Stimulated activated CD4-positive, alpha-beta T cell treated with anti-CD3 and anti-CD28 coated beads, Interleukin-1b, Interleukin-23, amount 100 ng/mL, for 48 hours (primary cell): ENCODE measurements at regions not wholly inside any gene's neighbourhood (a gene's known extent, or its start where the extent isn't known, plus 50 kb on each side); places are given as distances from the start of the nearest gene placed in this dataset.

ENCODE experiments used
- DNase-seq: peaks from one replicate; pipeline ENCODE4 v3.0.0-alpha.2; 2020

DNA sequence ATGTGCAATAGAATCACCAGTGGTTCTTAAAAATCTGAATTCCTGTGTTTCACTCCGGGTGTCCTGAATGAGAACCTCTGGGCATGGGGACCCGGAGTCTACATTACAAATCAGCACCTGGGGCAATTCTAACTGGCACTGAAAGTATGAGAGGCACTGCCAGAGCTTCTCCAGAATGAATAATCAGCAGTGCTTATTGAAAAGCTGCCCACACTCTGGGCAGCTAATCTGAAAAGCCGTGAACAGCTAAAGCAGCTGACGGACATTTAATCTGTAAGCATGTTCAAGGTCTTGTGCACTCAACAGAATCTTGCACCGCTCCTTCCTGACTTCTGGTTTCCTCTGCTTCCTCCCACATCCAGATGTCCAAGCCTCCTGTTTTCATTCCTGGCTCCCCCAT, 113.3 kb upstream of the KIF5B start:
- DNase-seq: no peak

DNA sequence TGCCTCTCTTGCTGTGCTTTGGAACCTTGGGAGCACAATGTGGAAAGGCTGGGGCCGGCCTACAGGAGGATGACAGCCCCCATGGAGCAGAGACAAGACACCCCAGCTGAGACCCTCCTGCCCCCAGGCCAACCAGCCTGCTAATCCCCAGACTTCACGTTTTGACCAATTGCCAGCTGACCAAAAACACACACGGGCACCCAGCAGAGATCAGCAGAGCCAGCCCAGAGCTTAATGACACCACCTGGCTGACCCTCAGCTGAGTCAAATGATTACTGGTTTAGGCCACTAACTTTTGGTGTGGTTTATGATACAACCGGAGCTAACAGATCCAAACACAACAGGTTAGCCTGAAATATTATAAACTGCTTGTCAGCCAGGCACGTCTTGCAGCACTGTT, 111.2 kb upstream of the KIF5B start:
- no peak for DNase-seq

DNA sequence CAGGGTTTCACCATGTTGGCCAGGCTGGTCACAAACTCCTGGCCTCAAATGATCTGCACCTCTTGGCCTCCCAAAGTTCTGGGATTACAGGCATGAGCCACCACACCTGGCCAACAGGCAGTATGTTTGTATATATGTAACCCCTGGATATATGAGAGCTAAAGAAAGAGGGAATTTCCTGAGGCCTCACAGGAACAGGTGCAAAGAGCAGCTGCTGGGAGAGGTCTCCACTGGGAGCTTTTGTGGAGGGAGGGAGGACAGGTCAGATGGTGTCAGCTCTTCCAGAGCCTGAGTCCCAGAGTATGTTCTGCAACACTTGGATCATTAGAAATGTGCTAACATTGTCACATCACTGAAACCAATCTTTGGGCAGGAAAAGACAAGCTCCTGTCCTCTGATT, 110.1 kb upstream of the KIF5B start:
- no peak for DNase-seq

DNA sequence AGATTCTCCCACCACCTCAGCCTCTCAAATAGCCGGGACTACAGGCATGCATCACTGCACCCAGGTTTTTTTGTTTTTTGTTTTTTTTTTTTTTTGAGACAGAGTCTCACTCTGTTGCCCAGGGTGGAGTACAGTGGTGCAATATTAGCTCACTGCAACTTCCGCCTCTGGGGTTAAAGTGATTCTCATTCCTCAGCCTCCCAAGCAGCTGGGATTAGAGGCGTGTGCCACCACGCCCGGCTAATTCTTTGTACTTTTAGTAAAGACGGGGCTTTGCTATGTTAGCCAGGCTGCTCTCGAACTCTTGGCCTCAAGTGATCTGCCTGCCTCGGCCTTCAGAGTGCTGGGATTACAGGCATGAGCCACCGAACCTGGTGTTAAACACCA, 107.5 kb upstream of the KIF5B start:
- no peak for DNase-seq

DNA sequence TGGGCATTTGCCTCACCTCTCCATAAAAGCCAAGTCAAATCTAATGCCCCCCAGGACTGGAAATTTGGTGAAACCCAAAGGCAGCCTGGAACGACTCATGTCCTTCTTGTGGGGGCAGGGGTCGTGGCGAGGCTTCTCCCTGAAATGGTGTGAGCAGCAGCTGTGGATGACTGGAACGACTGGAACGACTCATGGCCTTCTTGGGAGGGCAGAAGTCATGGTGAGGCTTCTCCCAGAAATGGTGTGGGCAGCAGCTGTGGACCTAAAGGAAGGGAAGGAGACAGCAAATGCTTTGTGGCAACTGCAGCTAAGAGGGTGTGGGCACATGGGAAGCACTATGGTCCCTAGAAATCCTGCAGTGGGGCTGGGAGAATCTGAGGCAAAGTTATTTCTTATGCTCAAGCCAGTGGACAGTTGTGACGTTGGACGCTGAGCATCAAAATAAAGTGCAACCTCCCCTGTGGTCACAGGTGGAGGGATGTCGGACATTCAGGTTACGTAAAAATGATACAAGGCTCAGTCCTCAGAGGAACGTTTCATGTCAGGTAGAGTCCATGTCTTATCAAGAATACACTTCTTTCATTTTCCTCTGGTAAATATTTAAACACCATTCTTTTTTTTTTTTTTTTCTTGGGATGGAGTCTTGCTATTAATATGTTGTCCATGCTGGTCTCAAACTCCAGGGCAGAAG, 107.0 kb upstream of the KIF5B start:
- no peak for DNase-seq

DNA sequence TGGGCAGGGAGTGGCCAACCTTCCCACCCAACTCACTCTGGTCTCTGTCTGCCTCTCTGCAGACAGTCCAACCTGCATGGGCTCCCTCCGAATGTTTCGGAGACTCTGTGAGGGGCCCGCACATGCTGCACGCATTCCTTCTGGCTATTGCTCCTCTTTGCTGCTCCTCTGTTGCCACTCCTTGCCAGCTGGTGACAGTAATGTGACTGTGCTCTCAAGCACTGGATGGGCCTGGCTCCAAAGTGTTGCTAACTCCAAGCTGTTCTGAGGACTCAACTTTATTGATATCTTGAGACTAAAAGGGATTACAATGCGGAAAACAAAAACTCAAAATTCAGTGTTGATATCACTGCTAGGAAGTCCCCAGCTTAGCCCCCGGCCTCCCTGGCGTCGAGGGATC, 105.4 kb upstream of the KIF5B start:
- DNase-seq: no peak

DNA sequence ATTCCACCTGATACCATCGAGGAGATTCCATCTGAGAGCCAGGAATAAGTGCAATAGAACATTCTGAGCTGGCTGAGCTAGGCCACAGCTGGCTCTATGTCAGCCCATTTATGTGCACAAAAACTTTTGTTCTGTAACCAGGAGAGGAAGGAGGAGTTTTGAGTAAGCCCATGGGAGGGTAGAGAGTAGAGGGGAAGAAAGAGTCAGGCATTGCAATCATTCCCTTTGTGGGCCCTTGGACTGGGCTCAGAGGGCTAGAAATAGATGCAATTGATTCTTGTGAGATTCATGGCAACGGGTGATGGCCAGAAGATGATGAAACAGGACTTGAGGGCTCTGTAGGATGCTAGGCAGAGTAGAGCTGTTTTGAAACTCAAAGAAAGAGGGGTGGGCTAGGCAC, 104.6 kb upstream of the KIF5B start:
- DNase-seq: no peak

DNA sequence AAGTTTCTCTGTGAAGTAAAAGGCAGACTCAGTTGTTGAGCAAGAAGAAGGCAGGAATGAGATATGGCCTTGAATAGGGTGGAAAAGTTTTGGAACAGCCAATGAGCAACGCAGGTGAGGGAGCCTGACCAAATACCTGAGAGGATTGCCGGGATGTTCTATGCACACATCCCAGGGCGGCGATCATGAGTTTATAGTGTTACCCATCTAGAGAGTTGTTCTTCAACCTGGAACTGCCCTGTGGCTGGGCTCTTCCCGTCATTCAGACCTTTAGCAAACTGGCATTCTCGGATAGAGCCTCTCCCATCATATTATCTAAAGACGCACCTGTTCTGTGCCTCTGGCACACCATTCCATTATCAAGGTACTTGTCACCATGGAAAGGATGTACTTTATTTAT, 103.0 kb upstream of the KIF5B start:
- DNase-seq: no peak

DNA sequence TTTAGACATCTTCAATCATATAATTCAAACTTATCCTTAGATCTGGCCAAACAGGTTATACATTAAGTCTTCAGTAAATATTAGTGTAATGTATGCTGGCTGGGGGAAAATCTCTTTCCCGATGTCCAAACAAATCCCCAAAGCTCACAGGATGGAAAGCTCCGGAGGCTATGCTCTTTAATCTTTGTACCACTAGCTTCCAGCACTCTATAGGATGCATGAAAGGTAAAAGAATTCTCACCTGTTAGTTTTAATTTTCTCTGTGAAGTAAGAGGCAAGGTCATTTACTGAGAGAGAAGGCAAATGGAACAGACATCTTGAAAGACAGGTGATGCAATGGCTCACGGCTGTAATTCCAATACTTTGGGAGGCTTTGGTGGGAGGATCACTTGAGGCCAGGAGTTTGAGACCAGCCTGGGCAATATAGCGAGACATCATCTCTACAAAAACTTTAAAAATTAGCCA, 99.8 kb upstream of the KIF5B start:
- no peak for DNase-seq

DNA sequence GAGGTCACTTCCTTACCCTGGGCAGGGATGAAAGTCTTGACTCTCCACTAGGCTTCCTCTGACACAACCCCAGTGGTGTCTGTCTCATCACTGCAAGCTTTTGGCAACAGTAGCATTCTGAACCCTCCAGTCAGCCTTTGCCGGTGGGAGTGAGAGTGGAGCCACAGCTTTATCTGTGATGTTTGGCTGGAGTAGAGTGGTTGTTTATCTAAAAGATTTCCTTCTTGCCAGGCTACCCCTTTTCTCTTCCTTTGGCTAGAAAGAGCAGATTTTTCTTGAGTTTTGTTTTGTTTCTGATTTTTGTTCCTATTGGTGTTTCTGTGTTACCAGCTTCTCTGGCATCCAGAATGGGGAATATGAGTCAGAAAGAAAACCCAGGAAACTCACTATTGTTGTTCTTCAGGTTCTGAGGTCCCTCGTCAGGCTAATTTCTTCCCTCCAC, 98.9 kb upstream of the KIF5B start:
- DNase-seq: no peak

DNA sequence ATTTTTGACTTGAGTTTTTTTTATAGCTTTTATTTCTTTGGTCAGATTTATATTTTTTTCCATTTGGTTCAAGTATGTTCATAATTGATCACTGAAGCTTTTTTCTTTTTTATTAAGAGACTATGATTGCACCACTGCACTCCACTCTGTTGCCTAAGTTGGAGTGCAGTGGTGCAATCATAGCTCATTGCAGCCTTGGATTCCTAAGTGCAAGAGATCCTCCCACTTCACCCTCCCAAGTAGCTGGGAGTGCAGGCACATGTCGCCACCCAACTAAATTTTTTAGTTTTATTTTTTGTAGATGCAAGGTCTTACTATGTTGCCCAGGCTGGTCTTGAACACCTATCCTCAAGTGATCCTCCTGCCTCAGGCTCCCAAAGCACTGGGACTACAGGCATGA, 97.7 kb upstream of the KIF5B start:
- no peak for DNase-seq

DNA sequence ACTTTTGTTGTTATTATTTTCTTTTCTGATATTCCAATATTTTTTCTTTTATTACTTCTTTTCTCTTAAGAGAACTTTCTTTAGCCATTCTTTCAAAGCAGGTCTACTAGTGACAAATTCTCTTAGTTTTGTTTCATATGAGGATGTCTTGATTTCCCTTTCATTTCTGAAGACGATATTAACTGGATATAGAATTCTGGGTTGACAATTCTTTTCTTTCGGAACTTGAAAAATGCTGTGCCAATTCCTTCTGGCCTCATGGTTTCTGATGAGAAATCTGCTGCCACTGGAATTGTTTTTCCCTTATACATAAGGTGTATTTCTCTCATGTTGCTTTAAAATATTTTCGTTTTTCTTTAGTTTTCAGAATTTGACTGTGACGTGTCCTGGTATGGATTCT, 97.0 kb upstream of the KIF5B start:
- no peak for DNase-seq

DNA sequence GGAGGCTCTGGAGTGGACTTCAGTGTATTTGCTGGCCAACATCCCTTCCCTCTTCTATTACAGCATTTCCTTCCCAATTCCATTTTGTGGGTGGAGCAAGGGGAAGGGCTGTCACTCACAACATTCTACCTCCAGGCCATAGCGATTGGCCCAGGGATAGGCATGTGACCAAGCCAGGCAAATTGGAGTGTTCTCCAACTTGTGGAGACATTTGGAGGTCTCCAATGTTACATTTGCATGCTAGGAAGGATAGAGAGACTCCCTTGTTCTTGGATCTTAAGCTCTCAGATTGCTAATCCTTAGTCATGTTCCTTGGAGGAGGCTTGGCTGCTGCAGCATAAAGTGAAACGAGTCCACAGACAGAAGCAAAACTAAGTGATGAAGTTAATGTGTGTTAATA, 95.6 kb upstream of the KIF5B start:
- DNase-seq: no peak

DNA sequence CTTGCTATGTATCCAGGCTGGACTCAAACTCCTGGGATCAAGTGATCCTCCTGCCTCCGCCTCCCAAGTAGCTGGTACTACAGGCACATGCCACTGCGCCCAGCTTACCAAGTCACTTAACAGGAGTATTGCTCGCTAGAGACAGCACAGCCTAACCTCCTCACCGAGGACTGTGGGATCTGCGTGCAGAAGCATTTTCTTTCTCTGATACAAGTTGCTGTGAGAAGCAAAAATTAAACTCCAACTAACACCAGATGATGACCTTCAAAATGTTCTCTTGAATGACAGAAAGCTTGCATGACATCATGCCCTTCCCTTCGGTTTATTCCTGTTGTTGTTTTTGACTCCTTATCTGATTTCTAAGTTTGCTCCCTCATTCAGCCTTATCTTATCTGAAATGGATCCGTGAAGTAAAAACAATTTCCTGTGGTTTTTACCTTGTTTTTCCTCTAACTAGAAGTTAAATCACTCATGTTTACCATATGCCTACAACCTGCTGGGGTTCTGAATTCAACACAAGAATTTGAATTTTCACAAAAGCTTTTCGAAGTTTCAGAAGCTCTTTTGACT, 94.4 kb upstream of the KIF5B start:
- no peak for DNase-seq

DNA sequence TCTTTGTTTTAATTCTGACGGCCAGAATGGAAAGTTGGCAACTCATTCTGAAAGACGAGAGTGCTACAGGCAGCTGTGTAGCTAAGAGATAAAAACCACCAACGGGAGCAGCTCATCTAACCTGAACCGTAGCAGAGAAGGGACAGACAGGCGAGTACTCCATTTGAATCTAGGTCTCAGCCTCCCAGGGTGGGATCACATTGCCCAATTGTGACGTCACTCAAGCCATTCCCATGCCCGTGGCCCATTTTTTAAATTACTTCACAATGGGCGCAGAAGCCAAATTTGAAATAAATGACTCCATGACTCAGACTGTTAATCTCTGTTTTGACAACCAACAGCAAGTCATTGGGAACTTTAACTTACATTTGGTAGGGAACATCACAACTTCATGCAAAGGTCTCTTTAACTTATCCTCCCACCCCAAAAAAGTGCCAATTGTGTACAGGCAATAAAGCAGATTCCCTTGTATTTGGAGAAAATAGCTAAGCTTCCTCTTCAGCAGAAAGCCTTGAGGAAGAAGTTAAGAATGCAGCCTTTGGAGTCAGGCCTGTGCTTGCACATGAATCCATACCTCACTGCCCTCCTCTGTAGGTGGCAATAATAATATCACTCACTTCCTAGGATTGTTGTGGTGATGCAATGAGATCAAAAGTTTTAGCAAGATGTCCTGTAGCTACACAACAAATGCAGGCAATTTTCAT, 93.2 kb upstream of the KIF5B start:
- DNase-seq: peak; percentile 32

DNA sequence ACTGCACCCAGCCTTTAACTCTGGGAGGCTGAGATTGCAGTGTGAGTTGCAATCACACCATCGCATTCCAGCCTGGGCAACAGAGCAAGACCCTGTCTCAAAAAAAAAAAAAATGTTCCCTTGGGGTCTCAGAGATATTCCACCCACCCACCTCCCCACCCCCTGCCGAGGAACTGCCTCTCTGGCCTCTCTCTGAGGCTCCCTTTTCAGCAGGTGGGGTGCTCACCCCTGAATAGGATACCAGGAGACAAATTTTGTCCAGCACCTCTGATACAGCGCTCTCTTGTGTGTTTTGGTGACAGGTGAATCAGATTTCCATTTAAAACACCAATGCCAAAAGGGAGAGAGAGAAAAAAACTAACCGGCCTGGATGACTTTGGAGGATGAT, 92.6 kb upstream of the KIF5B start:
- no peak for DNase-seq

DNA sequence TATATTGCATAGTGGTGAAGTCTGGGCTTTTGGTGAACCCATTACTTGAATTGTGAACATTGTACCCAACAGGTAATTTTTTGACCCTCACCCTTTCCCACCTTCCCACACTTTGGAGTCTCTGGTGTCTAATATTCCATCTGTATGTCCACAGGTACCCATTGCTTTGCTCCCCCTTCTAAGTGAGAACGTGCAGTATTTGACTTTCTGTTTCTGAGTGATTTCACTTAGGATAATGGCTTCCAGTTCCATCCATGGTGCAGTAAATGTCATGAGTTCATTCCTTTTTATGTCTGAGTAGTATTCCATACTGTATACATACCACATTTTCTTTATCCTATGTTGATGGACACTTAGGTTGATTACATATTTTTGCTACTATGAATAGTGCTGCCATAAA, 91.5 kb upstream of the KIF5B start:
- no peak for DNase-seq

DNA sequence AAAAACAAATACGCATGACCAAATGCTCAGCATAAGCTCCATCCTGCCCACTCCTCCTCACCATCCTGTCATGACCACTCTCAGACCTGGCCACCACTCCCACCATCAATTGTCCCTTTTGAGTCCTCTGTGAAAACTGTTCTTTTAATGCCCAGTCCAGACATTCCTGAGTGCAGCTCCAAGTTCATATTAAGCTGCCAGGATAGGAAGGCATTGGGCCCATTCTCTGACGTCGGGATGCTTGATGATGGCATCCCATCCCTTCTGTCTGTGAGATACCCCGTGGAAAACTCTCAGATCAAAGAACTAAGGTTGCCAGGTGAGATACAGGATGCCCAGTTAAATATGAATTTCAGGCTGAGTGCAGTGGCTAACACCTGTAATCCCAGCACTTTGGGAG, 89.9 kb upstream of the KIF5B start:
- DNase-seq: no peak

DNA sequence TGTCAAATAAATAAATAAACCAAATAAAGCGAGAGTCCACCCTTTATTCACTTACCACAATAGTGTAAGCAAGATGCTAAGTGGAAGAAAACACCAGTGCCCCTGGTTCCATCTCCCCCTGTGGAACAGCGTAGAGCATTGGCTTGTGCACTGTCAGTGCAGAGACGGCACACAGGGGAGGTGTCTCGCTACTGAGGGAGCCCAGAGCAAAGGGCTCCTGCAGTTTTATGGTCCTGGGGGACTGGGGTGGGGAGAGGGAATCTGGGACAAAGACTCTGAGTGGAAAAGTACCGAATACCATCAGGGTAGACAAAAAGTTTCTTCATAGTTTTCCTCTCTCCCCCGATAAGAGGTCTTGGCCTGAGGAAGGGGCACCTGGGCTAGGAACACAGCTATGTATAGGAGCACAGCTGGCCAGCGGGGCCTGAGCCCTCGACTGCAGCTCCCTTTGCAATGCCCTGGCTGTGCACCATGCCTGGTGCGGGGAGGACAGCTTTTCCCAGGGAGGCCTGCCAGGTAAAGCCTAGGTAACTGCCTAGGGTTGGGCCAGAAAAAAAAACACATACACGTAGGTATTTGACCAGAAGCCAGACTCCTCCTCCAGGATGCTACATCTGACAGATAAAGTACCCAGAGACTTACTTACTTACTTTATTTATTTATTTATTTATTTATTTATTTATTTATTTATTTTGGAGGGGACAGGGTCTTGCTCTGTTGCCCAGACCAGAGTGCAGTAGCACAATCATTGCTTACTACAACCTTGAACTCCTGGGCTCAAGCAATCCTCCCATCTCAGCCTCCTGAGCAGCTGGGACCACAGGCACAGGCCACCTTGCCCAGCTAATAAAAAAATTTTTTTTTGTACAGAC, 88.8 kb upstream of the KIF5B start:
- no peak for DNase-seq

DNA sequence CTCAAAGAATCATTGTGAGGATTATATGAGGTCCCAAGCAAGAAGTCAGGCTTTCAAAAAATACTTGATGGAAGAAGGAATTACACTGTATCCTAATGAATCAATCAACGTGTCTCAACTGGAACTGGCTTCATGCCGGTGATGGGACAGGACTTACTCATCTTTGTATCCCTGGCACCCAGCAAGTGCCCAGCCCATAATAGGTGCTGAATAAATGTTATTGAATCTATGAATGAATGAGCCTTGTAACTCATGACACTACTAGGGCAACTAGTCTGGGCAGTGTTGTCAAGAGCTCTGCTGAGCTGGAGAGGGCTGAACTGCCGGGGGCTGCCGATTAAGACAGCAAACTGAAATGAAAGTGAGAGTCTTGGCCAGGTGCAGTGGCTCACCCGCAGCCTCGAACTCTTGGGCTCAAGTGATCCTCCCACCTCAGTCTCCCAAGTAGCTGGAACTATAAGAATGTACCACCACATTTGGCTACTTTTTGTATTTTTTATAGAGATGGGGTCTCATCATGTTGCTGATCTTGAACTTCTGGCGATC, 87.2 kb upstream of the KIF5B start:
- DNase-seq: no peak

DNA sequence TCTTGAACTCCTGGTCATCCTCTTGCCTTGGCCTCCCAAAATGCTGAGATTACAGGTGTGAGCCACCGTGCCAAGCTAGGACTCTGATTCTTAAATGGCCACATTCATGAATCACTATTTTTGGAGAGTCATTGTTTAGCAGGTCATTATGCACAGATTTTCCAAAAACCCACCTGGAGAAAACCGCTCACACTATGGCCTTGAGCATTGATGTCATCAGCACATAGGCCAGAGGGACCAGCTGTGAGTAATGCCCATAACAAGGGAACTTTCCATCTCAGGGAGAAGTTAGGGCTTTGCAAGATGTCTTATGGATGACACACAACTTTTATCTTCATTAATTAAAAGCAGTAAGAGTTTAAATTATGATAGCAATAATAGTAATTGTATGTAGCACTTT, 86.4 kb upstream of the KIF5B start:
- no peak for DNase-seq

DNA sequence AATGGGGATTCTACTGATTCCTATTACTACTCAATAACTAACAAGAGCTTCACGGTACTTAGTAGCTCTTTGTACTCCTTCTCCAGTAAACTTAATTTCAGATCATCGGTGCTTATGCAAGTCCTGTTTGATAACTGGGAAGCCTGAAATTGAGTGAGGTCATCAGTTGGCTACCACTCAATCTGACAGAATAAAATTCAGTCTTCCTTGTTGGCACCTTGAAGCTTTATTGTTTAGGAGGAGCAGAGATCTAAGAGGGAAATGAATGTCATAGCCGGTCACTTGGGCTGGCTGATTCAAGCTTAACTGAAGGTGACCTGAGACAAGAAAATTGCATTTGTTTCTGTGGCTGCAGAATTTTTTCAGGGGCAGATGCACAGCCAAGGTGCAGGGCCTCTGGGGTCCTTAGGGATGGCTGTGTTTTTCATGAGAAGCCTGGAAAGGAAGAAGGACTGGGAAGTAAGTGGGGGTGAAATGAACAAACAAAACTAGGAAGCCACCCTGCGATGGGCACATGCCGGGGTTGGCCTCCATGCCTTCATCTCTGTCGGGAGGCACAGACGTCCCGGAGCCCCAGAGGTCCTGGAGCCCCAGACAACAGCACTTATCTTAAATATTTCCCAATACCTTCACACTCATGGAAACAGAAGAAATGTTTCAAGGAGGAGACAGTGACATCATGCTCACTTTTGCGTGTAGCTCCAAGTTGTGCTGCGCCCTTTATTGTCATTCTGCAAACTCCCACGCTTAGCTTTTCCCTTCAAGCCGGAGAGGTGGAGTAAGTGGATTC, 85.0 kb upstream of the KIF5B start:
- DNase-seq: no peak
